ENCODE measurements at regions not wholly inside any gene's neighbourhood (a gene's known extent, or its start where the extent isn't known, plus 50 kb on each side); places are given as distances from the start of the nearest gene placed in this dataset.

GRCh38 chr9:107894572-107895261 is 405.1 kb upstream of the KLF4 start:
- TF ChIP-seq CTCF (IDR thresholded peaks at IDR 0.05) = no peak
- no peak for TF ChIP-seq POLR2AphosphoS5 (IDR thresholded peaks at IDR 0.05)
- no peak for TF ChIP-seq EP300 (IDR thresholded peaks at IDR 0.05)
- no peak for TF ChIP-seq POLR2A (IDR thresholded peaks at IDR 0.05)
